Endothelial cell of umbilical vein (primary cell): ENCODE measurements at regions not wholly inside any gene's neighbourhood (a gene's known extent, or its start where the extent isn't known, plus 50 kb on each side); places are given as distances from the start of the nearest gene placed in this dataset.

Experiments
- BruUV-seq: library from RNA; stranded (reverse); fragments of 400-500 nt; replicated peaks from 2 replicates; lab custom pipeline; 2021; lab: Mats Ljungman, UMichigan
- CTCF ChIA-PET: fragments of 300-600, 350-600 bp; sonication (Branson Sonifier 250); formaldehyde crosslinking; loops from one replicate; lab custom pipeline; 2021; ENCODE audit warnings: antibody characterized with exemption, inconsistent platforms; lab: Charles Lee
- POLR2A ChIA-PET: fragments of 300-600, 350-600 bp; sonication (Branson Sonifier 250); formaldehyde crosslinking; loops from one replicate; lab custom pipeline; 2021; ENCODE audit warnings: antibody characterized with exemption, inconsistent platforms; lab: Charles Lee
- DNase-seq: peaks from one replicate; pipeline ENCODE4 v3.0.0-alpha.2; 2011; ENCODE audit warnings: low read depth, low spot score
- FAIRE-seq: peaks from 2 replicates; lab custom pipeline; 2011; peaks lifted over from hg19 to GRCh38; lab: Jason Lieb, UNC
- H2AFZ ChIP-seq: 2 replicates; pipeline ENCODE4 v1.6.0; 2012; ENCODE audit warnings: low read depth, low read length, control low read depth, inconsistent platforms
- H3K27ac ChIP-seq: 2 replicates; pipeline ENCODE4 v1.5.1; 2011; ENCODE audit warnings: low read depth, mild to moderate bottlenecking, control low read depth, low read length, moderate library complexity; ENCODE audit not compliant: insufficient read depth
- H3K27me3 ChIP-seq, 2 experiments: 2 replicates each; pipeline versions ENCODE4 v1.6.0 to v1.6.1; 2011; ENCODE audit warnings: low read length in 2 of 2, mixed read lengths in 1 of 2; ENCODE audit not compliant: control insufficient read depth in 2 of 2, insufficient read depth in 2 of 2
- H3K36me3 ChIP-seq, 2 experiments: 2 replicates in 1 of 2; 3 replicates in 1 of 2; pipeline ENCODE4 v1.5.1; 2011; ENCODE audit warnings: low read length in 2 of 2, mild to moderate bottlenecking in 1 of 2, moderate library complexity in 1 of 2; ENCODE audit not compliant: control insufficient read depth in 2 of 2, insufficient read depth in 2 of 2; ENCODE audit errors: extremely low read depth in 1 of 2
- H3K4me1 ChIP-seq: 3 replicates; pipeline ENCODE4 v1.5.1; 2011; ENCODE audit warnings: mild to moderate bottlenecking, low read length; ENCODE audit not compliant: control insufficient read depth, insufficient read depth; ENCODE audit errors: extremely low read depth
- H3K4me2 ChIP-seq: 2 replicates; pipeline ENCODE4 v1.6.1; 2011; ENCODE audit warnings: low read length, control low read depth, mixed read lengths; ENCODE audit not compliant: insufficient read depth
- H3K4me3 ChIP-seq, 3 experiments: fragments of 200-600 bp in 1 of 3; sonication (generic), shearing (Covaris generic) in 1 of 3; replicated peaks in 1 of 3; 2 replicates each; pipeline ENCODE4 v1.5.1; 2011 to 2016; ENCODE audit warnings: control low read depth in 3 of 3, low read length in 3 of 3, mild to moderate bottlenecking in 2 of 3, inconsistent platforms in 1 of 3, low read depth in 1 of 3, moderate library complexity in 1 of 3; ENCODE audit not compliant: insufficient read depth in 1 of 3
- H3K79me2 ChIP-seq: 2 replicates; pipeline ENCODE4 v1.6.0; 2012; ENCODE audit warnings: low read length, inconsistent platforms; ENCODE audit not compliant: control insufficient read depth, insufficient read depth
- H3K9ac ChIP-seq: replicated peaks from 2 replicates; pipeline ENCODE3; 2011; ENCODE audit warnings: low read length, control low read depth; ENCODE audit not compliant: insufficient read depth; ENCODE audit errors: extremely low read depth
- H3K9me1 ChIP-seq: replicated peaks from 3 replicates; pipeline ENCODE4 v1.6.0; 2011; ENCODE audit warnings: mild to moderate bottlenecking, low read length; ENCODE audit not compliant: control insufficient read depth, insufficient read depth; ENCODE audit errors: extremely low read depth
- H3K9me3 ChIP-seq: replicated peaks from 2 replicates; pipeline ENCODE4 v1.5.1; 2012; ENCODE audit warnings: low read length, inconsistent platforms; ENCODE audit not compliant: control insufficient read depth, insufficient read depth
- H4K20me1 ChIP-seq: replicated peaks from 2 replicates; pipeline ENCODE3; 2011; ENCODE audit warnings: mild to moderate bottlenecking, low read length; ENCODE audit not compliant: control insufficient read depth, insufficient read depth; ENCODE audit errors: extremely low read depth
- EZH2 ChIP-seq: IDR thresholded peaks from 2 replicates; pipeline ENCODE4 v1.6.1; 2012; ENCODE audit warnings: borderline replicate concordance, low read depth, mild to moderate bottlenecking, moderate library complexity, low read length, inconsistent platforms; ENCODE audit not compliant: severe bottlenecking
- FOS ChIP-seq: IDR thresholded peaks from 2 replicates; pipeline ENCODE4 v1.6.1; 2011; ENCODE audit warnings: mild to moderate bottlenecking, low read length, moderate library complexity, borderline replicate concordance; ENCODE audit not compliant: insufficient read depth
- GATA2 ChIP-seq: IDR thresholded peaks from 2 replicates; pipeline ENCODE4 v1.7.0; 2011; ENCODE audit warnings: low read depth, mild to moderate bottlenecking, moderate library complexity, mixed read lengths, low read length; ENCODE audit not compliant: insufficient read length, insufficient read depth
- JUN ChIP-seq: IDR thresholded peaks from 2 replicates; pipeline ENCODE4 v1.6.1; 2011; ENCODE audit warnings: borderline replicate concordance, low read depth; ENCODE audit not compliant: insufficient read length, insufficient read depth
- MYC ChIP-seq: IDR thresholded peaks from one replicate; pipeline ENCODE4 v1.6.1; 2011; ENCODE audit warnings: mild to moderate bottlenecking, low read depth, low read length
- POLR2A ChIP-seq: IDR thresholded peaks from 2 replicates; pipeline ENCODE4 v1.6.1; 2012; ENCODE audit warnings: low read depth, mild to moderate bottlenecking, control low read depth, low read length
- POLR2AphosphoS5 ChIP-seq: IDR thresholded peaks from 2 replicates; pipeline ENCODE4 v1.6.1; 2012; ENCODE audit warnings: low read depth, mild to moderate bottlenecking, control low read depth, low read length, moderate library complexity; ENCODE audit not compliant: insufficient read depth
- dilution Hi-C: fragments of 300-500 bp; cut with MboI; formaldehyde crosslinking; loops from one replicate; pipeline ENCODE4 v1.15.0; 2019; ENCODE audit warnings: low sequenced_read_pairs; ENCODE audit not compliant: extremely low pct_ligation_motif_present
- intact Hi-C: fragments of 100-400 bp; cut with micrococcal nuclease; formaldehyde crosslinking; loops from one replicate; pipeline ENCODE4 v1.10.0; 2022
- TF ChIP-seq, protein P1 (sequence below), 2 donors: IDR thresholded peaks; 1 replicate in 1 of 2; 2 replicates in 1 of 2; pipeline ENCODE4 v1.5.1; 2011; ENCODE audit warnings: low read length in 2 of 2, mild to moderate bottlenecking in 2 of 2, moderate library complexity in 2 of 2, control low read depth in 1 of 2, inconsistent platforms in 1 of 2, low read depth in 1 of 2; ENCODE audit not compliant: insufficient read depth in 1 of 2; ENCODE audit errors: extremely low read depth in 1 of 2
- TF ChIP-seq, protein P2 (sequence below): IDR thresholded peaks from 2 replicates; pipeline ENCODE4 v1.6.1; 2011; ENCODE audit not compliant: insufficient read depth, insufficient read length

DNA sequence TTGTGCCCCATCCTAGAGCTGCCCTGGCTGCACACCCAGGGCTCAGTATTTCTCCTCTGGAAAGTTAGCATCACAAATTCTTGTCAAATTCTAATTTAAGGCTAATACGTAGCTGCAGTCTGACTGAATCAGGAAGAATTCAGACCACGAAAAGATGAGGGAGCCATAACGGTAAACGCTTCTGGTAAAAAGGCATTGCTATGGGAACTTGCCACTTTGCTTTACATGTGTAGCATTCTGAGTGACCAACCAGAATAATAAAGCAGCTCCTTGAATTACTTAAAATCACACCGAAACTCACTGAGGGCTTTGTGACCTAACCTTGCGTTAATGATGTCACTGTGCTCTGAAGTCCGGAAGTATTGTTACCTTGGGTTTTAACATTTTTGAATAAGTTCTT is 286.6 kb upstream of the TMTC4 start:
- dilution Hi-C loops (no loop called here), intact Hi-C loops (no loop called here)
- no peak overlapping the region for H3K9ac ChIP-seq
- H3K79me2 ChIP-seq, result no peaks in the 10 kb centered on the region
- POLR2A ChIA-PET, result no interaction called here
- no peaks in the 10 kb centered on the region for H4K20me1 ChIP-seq
- no peaks in the 10 kb centered on the region for H3K9me3 ChIP-seq
- H3K4me2 ChIP-seq, result no peak overlapping the region
- no peaks in the 10 kb centered on the region for H3K36me3 ChIP-seq
- TF ChIP-seq MYC (no peak), POLR2AphosphoS5 (no peak), GATA2 (no peak), FOS (no peak), POLR2A (no peak), JUN (no peak), EZH2 (no peak)
- TF ChIP-seq, protein P1, sequence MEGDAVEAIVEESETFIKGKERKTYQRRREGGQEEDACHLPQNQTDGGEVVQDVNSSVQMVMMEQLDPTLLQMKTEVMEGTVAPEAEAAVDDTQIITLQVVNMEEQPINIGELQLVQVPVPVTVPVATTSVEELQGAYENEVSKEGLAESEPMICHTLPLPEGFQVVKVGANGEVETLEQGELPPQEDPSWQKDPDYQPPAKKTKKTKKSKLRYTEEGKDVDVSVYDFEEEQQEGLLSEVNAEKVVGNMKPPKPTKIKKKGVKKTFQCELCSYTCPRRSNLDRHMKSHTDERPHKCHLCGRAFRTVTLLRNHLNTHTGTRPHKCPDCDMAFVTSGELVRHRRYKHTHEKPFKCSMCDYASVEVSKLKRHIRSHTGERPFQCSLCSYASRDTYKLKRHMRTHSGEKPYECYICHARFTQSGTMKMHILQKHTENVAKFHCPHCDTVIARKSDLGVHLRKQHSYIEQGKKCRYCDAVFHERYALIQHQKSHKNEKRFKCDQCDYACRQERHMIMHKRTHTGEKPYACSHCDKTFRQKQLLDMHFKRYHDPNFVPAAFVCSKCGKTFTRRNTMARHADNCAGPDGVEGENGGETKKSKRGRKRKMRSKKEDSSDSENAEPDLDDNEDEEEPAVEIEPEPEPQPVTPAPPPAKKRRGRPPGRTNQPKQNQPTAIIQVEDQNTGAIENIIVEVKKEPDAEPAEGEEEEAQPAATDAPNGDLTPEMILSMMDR (IDR thresholded peaks at IDR 0.05; ENCODE audit: extremely low read depth in 1 of 2, insufficient read depth in 1 of 2, low read depth in 1 of 2, low read length in 2 of 2), result no peak
- TF ChIP-seq, protein P2, sequence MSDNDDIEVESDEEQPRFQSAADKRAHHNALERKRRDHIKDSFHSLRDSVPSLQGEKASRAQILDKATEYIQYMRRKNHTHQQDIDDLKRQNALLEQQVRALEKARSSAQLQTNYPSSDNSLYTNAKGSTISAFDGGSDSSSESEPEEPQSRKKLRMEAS, result no peak
- BruUV-seq, result no TSS peak
- no peak for DNase-seq
- no peaks in the 10 kb centered on the region for H3K4me1 ChIP-seq
- CTCF ChIA-PET, result no interaction called here
- no peak overlapping the region for H3K27ac ChIP-seq
- no peak for FAIRE-seq
- H2AFZ ChIP-seq, result no peak overlapping the region
- H3K27me3 ChIP-seq, result no peaks in the 10 kb centered on the region
- no peak overlapping the region for H3K4me3 ChIP-seq
- H3K9me1 ChIP-seq, result no peaks in the 10 kb centered on the region
